ENCODE measurements at regions not wholly inside any gene's neighbourhood (a gene's known extent, or its start where the extent isn't known, plus 50 kb on each side); places are given as distances from the start of the nearest gene placed in this dataset.

GRCh38 chr3:150225986-150226385, 182.1 kb upstream of the TSC22D2 start:
- H3K27ac ChIP-seq, result no peak overlapping the region
- TF ChIP-seq, protein P1, sequence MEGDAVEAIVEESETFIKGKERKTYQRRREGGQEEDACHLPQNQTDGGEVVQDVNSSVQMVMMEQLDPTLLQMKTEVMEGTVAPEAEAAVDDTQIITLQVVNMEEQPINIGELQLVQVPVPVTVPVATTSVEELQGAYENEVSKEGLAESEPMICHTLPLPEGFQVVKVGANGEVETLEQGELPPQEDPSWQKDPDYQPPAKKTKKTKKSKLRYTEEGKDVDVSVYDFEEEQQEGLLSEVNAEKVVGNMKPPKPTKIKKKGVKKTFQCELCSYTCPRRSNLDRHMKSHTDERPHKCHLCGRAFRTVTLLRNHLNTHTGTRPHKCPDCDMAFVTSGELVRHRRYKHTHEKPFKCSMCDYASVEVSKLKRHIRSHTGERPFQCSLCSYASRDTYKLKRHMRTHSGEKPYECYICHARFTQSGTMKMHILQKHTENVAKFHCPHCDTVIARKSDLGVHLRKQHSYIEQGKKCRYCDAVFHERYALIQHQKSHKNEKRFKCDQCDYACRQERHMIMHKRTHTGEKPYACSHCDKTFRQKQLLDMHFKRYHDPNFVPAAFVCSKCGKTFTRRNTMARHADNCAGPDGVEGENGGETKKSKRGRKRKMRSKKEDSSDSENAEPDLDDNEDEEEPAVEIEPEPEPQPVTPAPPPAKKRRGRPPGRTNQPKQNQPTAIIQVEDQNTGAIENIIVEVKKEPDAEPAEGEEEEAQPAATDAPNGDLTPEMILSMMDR (IDR thresholded peaks at IDR 0.05), result no peak
- WGBS, 3 donors, result 64 to 71% (median 67%) methylated on average over 9 of the region's 9 CpGs
- intact Hi-C loops (cut with DNase I), result loop anchor here (2.0 to 5.0 kb wide), 2 partner anchors 269 to 271 kb away; no protein-coding TSS in a partner anchor
- no peaks in the 10 kb centered on the region for H3K36me3 ChIP-seq (ENCODE audit: insufficient read depth in 1 of 2, low read depth in 1 of 2)
- H3K4me1 ChIP-seq, result no peaks in the 10 kb centered on the region
- no peaks in the 10 kb centered on the region for H3K27me3 ChIP-seq (ENCODE audit: insufficient read depth in 3 of 3, low read length in 2 of 3)
- H3K9me3 ChIP-seq, result no peaks in the 10 kb centered on the region
- ATAC-seq, result no peak
- no peak overlapping the region for H3K4me3 ChIP-seq
- no peak for DNase-seq

GRCh38 chr3:150223558-150223957, 184.5 kb upstream of the TSC22D2 start:
- ATAC-seq (no peak), DNase-seq (no peak)
- Histone ChIP-seq H3K9me3 (no peaks in the 10 kb centered on the region), H3K4me3 (no peak overlapping the region), H3K4me1 (no peaks in the 10 kb centered on the region), H3K36me3 (ENCODE audit: insufficient read depth in 1 of 2, low read depth in 1 of 2) (no peaks in the 10 kb centered on the region), H3K27me3 (ENCODE audit: insufficient read depth in 3 of 3, low read length in 2 of 3) (no peaks in the 10 kb centered on the region), H3K27ac (no peak overlapping the region)
- intact Hi-C loops (cut with DNase I), result loop anchor here in 1 of 2 donors (5.0 kb wide), 1 partner anchor 286 kb away; no protein-coding TSS in a partner anchor
- WGBS, 3 donors, result 71 to 88% (median 85%) methylated on average over 4 of the region's 4 CpGs
- TF ChIP-seq, protein P1 (IDR thresholded peaks at IDR 0.05), result no peak

DNA sequence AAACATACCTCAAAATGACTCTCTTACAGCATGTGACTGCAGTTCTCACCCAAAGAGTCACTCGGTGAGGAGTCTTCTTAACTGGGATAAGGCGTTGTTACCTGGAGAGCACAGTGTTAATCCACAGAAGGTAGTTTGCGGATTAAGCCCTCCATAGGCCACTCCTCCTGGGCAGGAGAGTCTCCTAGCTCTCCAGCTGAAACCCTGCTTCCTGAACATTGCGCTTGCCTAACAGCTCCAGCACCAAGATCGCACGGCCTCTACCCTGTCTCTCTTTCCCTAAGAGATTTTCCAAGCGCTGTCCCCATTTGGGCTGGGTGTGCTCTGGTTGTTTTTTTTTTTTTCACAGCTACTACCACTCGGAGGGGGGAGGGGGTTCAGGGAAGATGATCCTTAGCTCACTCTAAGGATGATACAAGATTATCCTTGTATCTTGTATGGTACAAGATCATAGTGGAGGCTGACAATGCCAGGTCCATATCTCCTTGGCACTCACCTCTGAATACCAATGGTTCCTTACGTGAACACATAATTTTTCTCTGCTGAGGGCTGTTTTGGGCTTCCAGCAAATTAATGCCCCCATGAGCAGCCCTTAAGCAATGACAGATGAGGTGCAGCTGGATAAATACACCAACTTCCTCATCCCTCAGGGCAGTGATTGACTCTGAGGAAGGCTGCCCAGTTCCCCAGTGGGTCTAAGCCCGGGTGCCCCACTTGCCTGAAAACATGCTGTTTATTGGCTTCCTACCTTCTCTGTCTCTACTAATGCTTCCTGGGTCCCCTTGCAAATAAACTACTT, 185.2 kb upstream of the TSC22D2 start:
- no peak for DNase-seq
- Histone ChIP-seq H3K4me1 (no peaks in the 10 kb centered on the region), H3K36me3 (ENCODE audit: insufficient read depth in 1 of 2, low read depth in 1 of 2) (no peaks in the 10 kb centered on the region), H3K27ac (no peak overlapping the region), H3K27me3 (ENCODE audit: insufficient read depth in 3 of 3, low read length in 2 of 3) (no peaks in the 10 kb centered on the region), H3K9me3 (peaks cover 4% of the 10 kb centered on the region), H3K4me3 (no peak overlapping the region)
- intact Hi-C loops (cut with DNase I), result loop anchor here in 1 of 2 donors (5.0 kb wide), 1 partner anchor 286 kb away; no protein-coding TSS in a partner anchor
- 83 to 90% (median 84%) methylated on average over 10 of the region's 10 CpGs for WGBS, 3 donors
- TF ChIP-seq, protein P1 (IDR thresholded peaks at IDR 0.05), result no peak
- no peak for ATAC-seq

DNA sequence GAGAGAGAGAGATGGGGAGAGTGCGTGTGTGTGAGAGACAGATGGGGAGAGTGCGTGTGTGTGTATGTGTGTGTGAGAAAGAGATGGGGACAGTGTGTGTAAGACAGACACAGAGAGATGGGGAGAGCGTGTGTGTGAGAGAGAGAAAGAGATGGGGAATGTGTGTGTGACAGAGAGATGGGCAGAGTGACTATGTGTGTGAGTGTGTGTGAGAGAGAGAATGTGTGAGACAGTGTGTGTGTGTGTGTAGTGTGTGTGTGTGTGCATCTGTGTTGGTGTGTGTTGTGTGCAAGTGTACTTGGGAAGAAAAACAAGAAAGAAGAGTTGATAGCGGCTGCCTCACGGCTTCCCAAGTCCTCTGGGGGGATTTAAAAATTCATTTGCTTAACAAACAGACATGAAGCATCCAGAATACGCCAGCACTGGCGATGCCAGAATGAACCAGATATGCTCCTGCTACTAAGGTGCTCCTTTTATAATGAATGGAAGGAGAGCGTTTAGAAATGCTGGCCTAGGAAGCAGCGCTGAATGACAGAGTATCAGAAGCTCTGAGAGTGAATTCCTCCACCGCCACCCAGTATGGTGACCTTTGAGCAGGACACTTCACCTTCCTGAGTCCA, 186.1 kb upstream of the TSC22D2 start:
- no peak overlapping the region for H3K4me3 ChIP-seq
- intact Hi-C loops (cut with DNase I), result loop anchor here (2.0 to 5.0 kb wide), 2 partner anchors 285 kb away; no protein-coding TSS in a partner anchor
- no peak overlapping the region for H3K27ac ChIP-seq
- no peaks in the 10 kb centered on the region for H3K27me3 ChIP-seq (ENCODE audit: insufficient read depth in 3 of 3, low read length in 2 of 3)
- peaks cover 7% of the 10 kb centered on the region for H3K9me3 ChIP-seq
- DNase-seq, result no peak
- TF ChIP-seq, protein P1 (IDR thresholded peaks at IDR 0.05), result no peak
- no peak for ATAC-seq
- H3K36me3 ChIP-seq (ENCODE audit: insufficient read depth in 1 of 2, low read depth in 1 of 2), result no peaks in the 10 kb centered on the region
- 93 to 95% (median 95%) methylated on average over 10 of the region's 10 CpGs for WGBS, 3 donors
- H3K4me1 ChIP-seq, result no peaks in the 10 kb centered on the region

All from psoas muscle (tissue), 7 donors.